ENCODE measurements at regions not wholly inside any gene's neighbourhood (a gene's known extent, or its start where the extent isn't known, plus 50 kb on each side); places are given as distances from the start of the nearest gene placed in this dataset.
A peak's percentile ranks its signal among the peaks of the same experiment; 100 is the strongest.

GRCh38 chr7:36796850-36797536, 72.7 kb upstream of the AOAH start:
- TF ChIP-seq TRAFD1 (CRISPR knock-in tag; IDR thresholded peaks at IDR 0.05; ENCODE audit: borderline replicate concordance) = no peak
- TF ChIP-seq MAZ (IDR thresholded peaks at IDR 0.05; ENCODE audit: borderline replicate concordance, low read depth, low read length) = no peak
- peak; percentile 42; the same call in 1 of the 2 replicates for TF ChIP-seq MAZ (CRISPR knock-in tag; IDR thresholded peaks at IDR 0.05; ENCODE audit: low read depth)
- TF ChIP-seq TBP (CRISPR knock-in tag; IDR thresholded peaks at IDR 0.05) = no peak
- no peak for TF ChIP-seq ETS1 (CRISPR knock-in tag; IDR thresholded peaks at IDR 0.05)
- no peak for TF ChIP-seq GABPA (IDR thresholded peaks at IDR 0.05; ENCODE audit: low read depth, low read length)
- no peak for TF ChIP-seq GABPA (CRISPR knock-in tag; IDR thresholded peaks at IDR 0.05; ENCODE audit: low read depth)
- no peak for TF ChIP-seq CTCF (CRISPR knock-in tag; IDR thresholded peaks at IDR 0.05)
- TF ChIP-seq CEBPG (CRISPR knock-in tag; IDR thresholded peaks at IDR 0.05) = no peak

Data from HepG2 (cell line).